ENCODE measurements at regions not wholly inside any gene's neighbourhood (a gene's known extent, or its start where the extent isn't known, plus 50 kb on each side); places are given as distances from the start of the nearest gene placed in this dataset.

GRCh38 chr16:79847569-79847968 is 247.0 kb upstream of the MAF start:
- no peaks in the 10 kb centered on the region for H3K4me1 Mint-ChIP-seq (ENCODE audit: low read depth)
- H3K36me3 Mint-ChIP-seq (ENCODE audit: low read depth), result no peaks in the 10 kb centered on the region
- no peak overlapping the region for H3K4me3 Mint-ChIP-seq (ENCODE audit: unreplicated experiment)
- no peak for DNase-seq (ENCODE audit: low spot score)
- H3K27me3 Mint-ChIP-seq (ENCODE audit: low read depth), result no peaks in the 10 kb centered on the region
- no peak overlapping the region for H3K27ac Mint-ChIP-seq (ENCODE audit: unreplicated experiment)
- TF ChIP-seq CTCF (IDR thresholded peaks at IDR 0.05), result no peak
- H3K9me3 Mint-ChIP-seq (ENCODE audit: low read depth), result peaks cover 8% of the 10 kb centered on the region

GRCh38 chr16:79847101-79847500 is 246.6 kb upstream of the MAF start:
- no peaks in the 10 kb centered on the region for H3K36me3 Mint-ChIP-seq (ENCODE audit: low read depth)
- H3K27ac Mint-ChIP-seq (ENCODE audit: unreplicated experiment), result no peak overlapping the region
- peaks cover 2% of the 10 kb centered on the region for H3K27me3 Mint-ChIP-seq (ENCODE audit: low read depth)
- no peak for TF ChIP-seq CTCF (IDR thresholded peaks at IDR 0.05)
- H3K9me3 Mint-ChIP-seq (ENCODE audit: low read depth), result peaks cover 4% of the 10 kb centered on the region
- no peak for DNase-seq (ENCODE audit: low spot score)
- no peaks in the 10 kb centered on the region for H3K4me1 Mint-ChIP-seq (ENCODE audit: low read depth)
- H3K4me3 Mint-ChIP-seq (ENCODE audit: unreplicated experiment), result no peak overlapping the region

- Mint-ChIP-seq H3K9me3 (ENCODE audit: low read depth) (peaks cover 4% of the 10 kb centered on the region), H3K27me3 (ENCODE audit: low read depth) (peaks cover 7% of the 10 kb centered on the region)
Measured at GRCh38 chr16:79845734-79846135, 245.2 kb upstream of the MAF start.

GRCh38 chr16:79845033-79845733 is 244.6 kb upstream of the MAF start:
- H3K27ac Mint-ChIP-seq (ENCODE audit: unreplicated experiment), result no peak overlapping the region
- no peak for TF ChIP-seq CTCF (IDR thresholded peaks at IDR 0.05)
- H3K4me1 Mint-ChIP-seq (ENCODE audit: low read depth), result no peaks in the 10 kb centered on the region
- peaks cover 7% of the 10 kb centered on the region for H3K27me3 Mint-ChIP-seq (ENCODE audit: low read depth)
- peaks cover 4% of the 10 kb centered on the region for H3K9me3 Mint-ChIP-seq (ENCODE audit: low read depth)
- H3K4me3 Mint-ChIP-seq (ENCODE audit: unreplicated experiment), result no peak overlapping the region
- H3K36me3 Mint-ChIP-seq (ENCODE audit: low read depth), result no peaks in the 10 kb centered on the region
- DNase-seq (ENCODE audit: low spot score), result no peak

More at GRCh38 chr16:79845734-79846135, 245.2 kb upstream of the MAF start:
- Mint-ChIP-seq H3K4me3 (ENCODE audit: unreplicated experiment) (no peak overlapping the region), H3K36me3 (ENCODE audit: low read depth) (no peaks in the 10 kb centered on the region), H3K4me1 (ENCODE audit: low read depth) (no peaks in the 10 kb centered on the region), H3K27ac (ENCODE audit: unreplicated experiment) (no peak overlapping the region)
- DNase-seq (ENCODE audit: low spot score), result no peak
- TF ChIP-seq CTCF (IDR thresholded peaks at IDR 0.05), result no peak

- Mint-ChIP-seq H3K27ac (ENCODE audit: unreplicated experiment) (no peak overlapping the region), H3K9me3 (ENCODE audit: low read depth) (peaks cover 4% of the 10 kb centered on the region), H3K4me3 (ENCODE audit: unreplicated experiment) (no peak overlapping the region), H3K36me3 (ENCODE audit: low read depth) (no peaks in the 10 kb centered on the region), H3K4me1 (ENCODE audit: low read depth) (no peaks in the 10 kb centered on the region), H3K27me3 (ENCODE audit: low read depth) (peaks cover 7% of the 10 kb centered on the region)
- TF ChIP-seq CTCF (IDR thresholded peaks at IDR 0.05), result no peak
- no peak for DNase-seq (ENCODE audit: low spot score)
Measured at GRCh38 chr16:79844603-79845002, 244.1 kb upstream of the MAF start.
